BJ (cell line): ENCODE measurements at regions not wholly inside any gene's neighbourhood (a gene's known extent, or its start where the extent isn't known, plus 50 kb on each side); places are given as distances from the start of the nearest gene placed in this dataset.

Source experiments
- CTCF ChIA-PET: fragments of 350-600 bp; formaldehyde crosslinking; extraction: SDS; loops from one replicate; lab custom pipeline; 2021; ENCODE audit warnings: antibody characterized with exemption, inconsistent platforms; lab: Yijun Ruan, JAX
- POLR2A ChIA-PET: fragments of 300-600 bp; sonication (Branson Sonifier 250); formaldehyde crosslinking; extraction: SDS; loops from one replicate; lab custom pipeline; 2021; ENCODE audit warnings: antibody characterized with exemption; lab: Charles Lee
- DNase-seq: peaks from one replicate; pipeline ENCODE4 v3.0.0-alpha.2; 2011; ENCODE audit warnings: low read depth
- H3K27me3 ChIP-seq: 2 replicates; pipeline ENCODE4 v1.6.0; 2011; ENCODE audit warnings: low read length; ENCODE audit not compliant: control insufficient read depth, insufficient read depth
- H3K36me3 ChIP-seq: 2 replicates; pipeline ENCODE4 v1.5.1; 2011; ENCODE audit warnings: low read length; ENCODE audit not compliant: control insufficient read depth, insufficient read depth
- H3K4me3 ChIP-seq: 2 replicates; pipeline ENCODE4 v1.5.1; 2011; ENCODE audit warnings: low read depth, mild to moderate bottlenecking, control low read depth, low read length
- TF ChIP-seq, protein P1 (sequence below): IDR thresholded peaks from 2 replicates; pipeline ENCODE4 v1.5.1; 2011; ENCODE audit warnings: low read depth, mild to moderate bottlenecking, control low read depth, inconsistent platforms, low read length, moderate library complexity; ENCODE audit not compliant: insufficient read depth

DNA sequence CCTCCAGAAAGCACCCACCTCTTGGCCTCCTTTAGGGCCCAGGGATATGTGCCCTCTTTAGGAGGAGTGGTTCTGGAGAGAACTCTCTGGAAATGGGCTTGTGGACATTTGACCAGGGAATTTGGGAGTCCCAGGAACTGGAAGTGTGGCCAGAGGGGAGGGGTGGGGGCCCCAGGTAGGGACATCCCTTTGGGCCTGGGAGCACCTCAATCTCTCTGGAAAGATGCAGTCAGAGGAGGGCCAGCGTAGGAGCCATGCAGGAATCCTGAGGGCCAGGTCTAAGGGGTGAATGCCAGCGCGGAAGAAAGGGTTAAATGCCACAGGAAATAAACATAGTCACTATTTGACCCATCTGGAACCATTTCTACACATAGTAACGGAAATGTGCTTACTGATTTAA lies 50.3 kb upstream of the ITGA11 start:
- no peaks in the 10 kb centered on the region for H3K36me3 ChIP-seq
- ChIA-PET CTCF (no interaction called here), POLR2A (no interaction called here)
- 0 out of 2 replicates have a peak, but pooled peaks cover 7% of the 10 kb centered on the region for H3K27me3 ChIP-seq
- no peak overlapping the region for H3K4me3 ChIP-seq
- TF ChIP-seq, protein P1, sequence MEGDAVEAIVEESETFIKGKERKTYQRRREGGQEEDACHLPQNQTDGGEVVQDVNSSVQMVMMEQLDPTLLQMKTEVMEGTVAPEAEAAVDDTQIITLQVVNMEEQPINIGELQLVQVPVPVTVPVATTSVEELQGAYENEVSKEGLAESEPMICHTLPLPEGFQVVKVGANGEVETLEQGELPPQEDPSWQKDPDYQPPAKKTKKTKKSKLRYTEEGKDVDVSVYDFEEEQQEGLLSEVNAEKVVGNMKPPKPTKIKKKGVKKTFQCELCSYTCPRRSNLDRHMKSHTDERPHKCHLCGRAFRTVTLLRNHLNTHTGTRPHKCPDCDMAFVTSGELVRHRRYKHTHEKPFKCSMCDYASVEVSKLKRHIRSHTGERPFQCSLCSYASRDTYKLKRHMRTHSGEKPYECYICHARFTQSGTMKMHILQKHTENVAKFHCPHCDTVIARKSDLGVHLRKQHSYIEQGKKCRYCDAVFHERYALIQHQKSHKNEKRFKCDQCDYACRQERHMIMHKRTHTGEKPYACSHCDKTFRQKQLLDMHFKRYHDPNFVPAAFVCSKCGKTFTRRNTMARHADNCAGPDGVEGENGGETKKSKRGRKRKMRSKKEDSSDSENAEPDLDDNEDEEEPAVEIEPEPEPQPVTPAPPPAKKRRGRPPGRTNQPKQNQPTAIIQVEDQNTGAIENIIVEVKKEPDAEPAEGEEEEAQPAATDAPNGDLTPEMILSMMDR: no peak
- no peak for DNase-seq

DNA sequence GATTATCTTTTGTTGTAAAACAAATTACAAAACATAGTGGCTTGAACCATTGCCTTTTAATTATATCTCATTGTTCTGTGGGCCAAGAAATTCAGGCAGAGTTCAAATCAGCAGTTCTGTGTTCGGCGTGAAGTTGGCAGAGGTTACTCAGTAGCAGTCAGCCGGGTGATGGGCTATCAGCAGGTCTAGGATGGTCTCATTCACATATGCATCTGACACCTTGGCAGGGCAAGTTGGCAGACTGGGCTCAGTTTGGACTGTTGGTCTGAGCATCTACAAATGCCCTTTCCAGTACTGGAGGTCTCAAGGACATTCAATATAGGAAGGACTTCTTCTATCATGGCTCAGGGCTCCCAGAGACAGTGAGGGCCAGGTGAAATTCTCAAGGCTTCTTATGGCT lies 51.2 kb upstream of the ITGA11 start:
- TF ChIP-seq, protein P1: no peak
- Histone ChIP-seq H3K4me3 (no peak overlapping the region), H3K36me3 (no peaks in the 10 kb centered on the region), H3K27me3 (0 out of 2 replicates have a peak, but pooled peaks cover 6% of the 10 kb centered on the region)
- no peak for DNase-seq
- ChIA-PET CTCF (no interaction called here), POLR2A (no interaction called here)

DNA sequence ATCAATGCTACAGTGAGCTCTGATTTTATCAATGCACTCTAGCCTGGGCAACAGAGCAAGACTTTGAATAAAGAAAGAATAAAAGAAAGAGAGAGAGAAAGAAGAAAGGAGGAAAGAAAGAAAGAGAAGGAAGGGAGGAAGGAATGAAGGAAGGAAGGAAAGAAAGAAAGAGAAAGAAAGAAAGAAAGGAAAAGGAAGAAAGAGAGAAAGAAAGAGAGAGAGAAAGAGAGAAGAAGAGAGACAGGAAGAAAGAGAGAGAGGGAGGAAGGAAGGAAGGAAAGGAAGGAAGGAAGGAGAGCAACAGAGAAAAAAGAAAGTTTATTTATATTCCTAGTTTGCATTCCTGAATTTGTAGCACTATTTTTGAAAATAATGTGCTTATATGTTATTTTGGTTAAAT lies 52.3 kb upstream of the ITGA11 start:
- 0 out of 2 replicates have a peak, but pooled peaks cover 6% of the 10 kb centered on the region for H3K27me3 ChIP-seq
- ChIA-PET POLR2A (no interaction called here), CTCF (no interaction called here)
- H3K4me3 ChIP-seq: no peak overlapping the region
- no peaks in the 10 kb centered on the region for H3K36me3 ChIP-seq
- TF ChIP-seq, protein P1: no peak
- DNase-seq: no peak

DNA sequence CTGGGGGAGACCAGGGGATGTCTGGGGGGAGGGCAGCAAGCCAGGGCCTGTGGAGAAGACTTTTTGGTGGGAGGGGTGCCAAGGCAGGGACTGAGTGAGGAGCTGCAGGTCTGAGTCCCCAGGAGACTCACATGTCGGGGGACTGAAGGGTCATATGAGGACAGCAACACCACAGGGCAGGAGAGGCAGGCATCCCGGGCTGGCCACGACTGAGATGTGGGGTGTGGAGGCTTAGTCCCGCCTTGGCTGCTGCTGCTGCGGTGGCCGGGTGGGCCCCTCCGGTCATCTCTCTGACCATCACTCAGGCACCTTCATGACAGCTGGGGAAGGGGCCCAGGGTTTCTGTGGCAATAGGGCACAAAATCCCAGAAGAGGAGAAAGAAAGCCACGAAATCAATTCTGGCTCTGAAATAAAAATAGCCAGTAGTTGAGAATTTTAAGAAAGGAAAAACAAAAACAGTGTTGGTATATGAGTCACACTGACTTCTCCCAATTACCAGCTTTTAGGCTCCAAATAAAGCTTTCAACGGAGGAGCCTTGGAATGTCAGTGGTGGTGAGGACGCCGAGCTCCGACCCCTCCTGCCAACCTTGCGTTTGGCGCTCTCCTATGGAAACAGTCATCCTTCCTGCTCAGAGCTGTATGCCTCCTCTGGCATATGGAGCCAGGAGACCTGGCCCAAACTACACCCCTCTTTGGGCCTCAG lies 52.9 kb upstream of the ITGA11 start:
- H3K36me3 ChIP-seq: no peaks in the 10 kb centered on the region
- H3K4me3 ChIP-seq: no peak overlapping the region
- ChIA-PET POLR2A (no interaction called here), CTCF (interaction anchor here (0.9 to 2.2 kb wide), 3 partner anchors 13 to 21 kb away, joined by 3 to 7 read pairs (median 3); no protein-coding TSS in a partner anchor)
- DNase-seq: peak; percentile 46
- TF ChIP-seq, protein P1: no peak
- H3K27me3 ChIP-seq: 0 out of 2 replicates have a peak, but pooled peaks cover 6% of the 10 kb centered on the region

DNA sequence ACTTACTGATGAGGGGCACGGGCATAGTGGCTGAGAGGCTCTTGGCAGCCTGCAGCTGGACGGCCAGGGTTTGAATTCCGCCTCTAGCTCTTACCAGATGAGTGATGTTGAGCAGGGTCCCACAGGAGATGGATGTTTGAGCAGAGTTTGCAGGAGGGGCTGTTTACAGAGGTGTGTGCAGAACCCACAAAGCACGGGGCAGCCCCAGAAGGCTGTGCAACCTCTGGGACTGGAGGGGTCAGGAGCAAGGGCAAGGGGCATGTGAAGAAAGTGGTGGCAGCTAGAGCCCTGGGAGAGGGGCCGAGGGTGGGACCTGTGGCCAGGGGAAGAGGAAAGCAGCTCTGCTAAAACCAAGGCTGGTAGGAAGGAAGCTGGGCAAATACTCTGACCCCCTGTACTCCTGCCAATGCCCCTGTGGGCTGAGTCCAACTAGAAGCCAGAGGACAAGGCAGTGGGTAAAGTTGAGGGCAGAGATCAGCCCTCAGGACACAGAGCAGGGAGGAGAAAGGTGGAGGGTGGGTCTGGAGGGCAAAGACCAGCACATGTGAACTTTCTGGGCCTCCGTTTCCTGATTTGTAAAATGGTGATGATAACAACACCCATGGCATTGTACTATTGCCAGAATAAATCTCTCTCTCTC lies 53.9 kb upstream of the ITGA11 start:
- DNase-seq: no peak
- ChIA-PET POLR2A (no interaction called here), CTCF (interaction anchor here (0.9 to 2.2 kb wide), 5 partner anchors 12 to 179 kb away, joined by 3 to 7 read pairs (median 3); no protein-coding TSS in a partner anchor)
- Histone ChIP-seq H3K36me3 (no peaks in the 10 kb centered on the region), H3K4me3 (no peak overlapping the region), H3K27me3 (no peaks in the 10 kb centered on the region)
- TF ChIP-seq, protein P1: no peak
